Astrocyte (in vitro differentiated cells and primary cell): ENCODE measurements at regions not wholly inside any gene's neighbourhood (a gene's known extent, or its start where the extent isn't known, plus 50 kb on each side); places are given as distances from the start of the nearest gene placed in this dataset.

Experiments
- EZH2 ChIP-seq: IDR thresholded peaks from 2 replicates; pipeline ENCODE4 v1.6.1; 2012; ENCODE audit warnings: mild to moderate bottlenecking, low read length, inconsistent platforms; ENCODE audit not compliant: insufficient read depth
- TF ChIP-seq, protein P1 (sequence below): IDR thresholded peaks from 2 replicates; pipeline ENCODE4 v1.5.1; 2011; ENCODE audit warnings: low read depth, mild to moderate bottlenecking, inconsistent platforms, low read length, moderate library complexity; ENCODE audit not compliant: insufficient read depth

DNA sequence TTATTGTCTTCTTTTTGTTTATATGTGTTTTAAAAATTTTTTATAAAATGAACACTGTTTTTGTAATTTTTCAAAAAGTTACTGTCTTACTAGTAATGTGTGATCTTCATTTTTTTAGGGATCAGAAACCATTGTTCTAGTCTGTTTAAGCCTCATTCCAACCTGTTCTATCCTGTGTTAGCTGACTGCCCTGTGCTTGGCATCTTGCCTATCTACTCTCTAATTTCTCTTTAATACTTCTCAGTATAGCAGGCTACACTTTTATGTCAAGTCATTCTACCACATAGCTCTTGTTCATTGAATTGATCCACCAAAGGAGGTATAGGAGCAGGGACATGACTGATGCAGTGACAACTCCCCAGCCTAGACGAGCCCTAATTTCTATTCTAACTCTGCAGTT is 70.2 kb upstream of the PLS3 start:
- TF ChIP-seq, protein P1, sequence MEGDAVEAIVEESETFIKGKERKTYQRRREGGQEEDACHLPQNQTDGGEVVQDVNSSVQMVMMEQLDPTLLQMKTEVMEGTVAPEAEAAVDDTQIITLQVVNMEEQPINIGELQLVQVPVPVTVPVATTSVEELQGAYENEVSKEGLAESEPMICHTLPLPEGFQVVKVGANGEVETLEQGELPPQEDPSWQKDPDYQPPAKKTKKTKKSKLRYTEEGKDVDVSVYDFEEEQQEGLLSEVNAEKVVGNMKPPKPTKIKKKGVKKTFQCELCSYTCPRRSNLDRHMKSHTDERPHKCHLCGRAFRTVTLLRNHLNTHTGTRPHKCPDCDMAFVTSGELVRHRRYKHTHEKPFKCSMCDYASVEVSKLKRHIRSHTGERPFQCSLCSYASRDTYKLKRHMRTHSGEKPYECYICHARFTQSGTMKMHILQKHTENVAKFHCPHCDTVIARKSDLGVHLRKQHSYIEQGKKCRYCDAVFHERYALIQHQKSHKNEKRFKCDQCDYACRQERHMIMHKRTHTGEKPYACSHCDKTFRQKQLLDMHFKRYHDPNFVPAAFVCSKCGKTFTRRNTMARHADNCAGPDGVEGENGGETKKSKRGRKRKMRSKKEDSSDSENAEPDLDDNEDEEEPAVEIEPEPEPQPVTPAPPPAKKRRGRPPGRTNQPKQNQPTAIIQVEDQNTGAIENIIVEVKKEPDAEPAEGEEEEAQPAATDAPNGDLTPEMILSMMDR: no peak
- TF ChIP-seq EZH2: no peak
